OCI-LY7 (cell line): ENCODE measurements at regions not wholly inside any gene's neighbourhood (a gene's known extent, or its start where the extent isn't known, plus 50 kb on each side); places are given as distances from the start of the nearest gene placed in this dataset.

Experiments
- BruUV-seq: library from RNA; stranded (reverse); fragments of 400-500 nt; replicated peaks from 2 replicates; lab custom pipeline; 2021; lab: Mats Ljungman, UMichigan
- CTCF ChIA-PET: fragments of 300-600 bp; sonication (Branson Sonifier 250); formaldehyde crosslinking; loops from one replicate; lab custom pipeline; 2022; ENCODE audit warnings: antibody characterized with exemption; ENCODE audit not compliant: unreplicated experiment; lab: Charles Lee
- POLR2A ChIA-PET: fragments of 300-600 bp; sonication (Branson Sonifier 250); formaldehyde crosslinking; loops from one replicate; lab custom pipeline; 2022; ENCODE audit warnings: antibody characterized with exemption; lab: Charles Lee
- DNase-seq: peaks from one replicate; pipeline ENCODE4 v3.0.0-alpha.2; 2015; ENCODE audit warnings: low spot score
- H2AFZ ChIP-seq: fragments of 200-600 bp; sonication (generic), shearing (Covaris generic); 2 replicates; pipeline ENCODE4 v1.6.1; 2014; ENCODE audit warnings: mild to moderate bottlenecking, antibody characterized with exemption, low read length, moderate library complexity
- H3K27ac ChIP-seq: fragments of 200-600 bp; sonication (generic); 2 replicates; pipeline ENCODE4 v1.5.1; 2014; ENCODE audit warnings: mixed run types, low read depth, mild to moderate bottlenecking, moderate library complexity, low read length, inconsistent platforms; ENCODE audit not compliant: poor library complexity, severe bottlenecking
- H3K36me3 ChIP-seq: fragments of 200-600 bp; sonication (generic); 2 replicates; pipeline ENCODE4 v1.6.1; 2014; ENCODE audit warnings: mild to moderate bottlenecking, antibody characterized with exemption, low read length, moderate library complexity, mixed read lengths; ENCODE audit not compliant: insufficient read depth
- H3K4me1 ChIP-seq: fragments of 200-600 bp; sonication (generic); 2 replicates; pipeline ENCODE4 v1.5.1; 2014; ENCODE audit warnings: mild to moderate bottlenecking, low read length; ENCODE audit not compliant: insufficient read depth, poor library complexity, severe bottlenecking
- H3K4me2 ChIP-seq: fragments of 200-600 bp; sonication (generic); 2 replicates; pipeline ENCODE4 v1.6.1; 2014; ENCODE audit warnings: mild to moderate bottlenecking, low read length
- H3K4me3 ChIP-seq: fragments of 200-600 bp; sonication (generic); 2 replicates; pipeline ENCODE4 v1.5.1; 2014; ENCODE audit warnings: mild to moderate bottlenecking, low read depth, low read length; ENCODE audit not compliant: poor library complexity, severe bottlenecking
- H3K79me2 ChIP-seq: fragments of 200-600 bp; sonication (generic); 2 replicates; pipeline ENCODE4 v1.6.1; 2016; ENCODE audit warnings: low read depth, mild to moderate bottlenecking, low read length, moderate library complexity, mixed read lengths; ENCODE audit not compliant: insufficient read depth
- H3K9me2 ChIP-seq: fragments of 200-600 bp; sonication (generic); 2 replicates; pipeline ENCODE4 v1.6.1; 2016; ENCODE audit warnings: mild to moderate bottlenecking, low read length, mixed read lengths; ENCODE audit not compliant: insufficient read depth
- H3K9me3 ChIP-seq: fragments of 200-600 bp; sonication (generic); 2 replicates; pipeline ENCODE4 v1.6.1; 2014; ENCODE audit warnings: mild to moderate bottlenecking, mixed run types, low read length, mixed read lengths
- H4K20me1 ChIP-seq: fragments of 200-600 bp; sonication (generic); 2 replicates; pipeline ENCODE4 v1.6.1; 2014; ENCODE audit warnings: mild to moderate bottlenecking, antibody characterized with exemption, low read length, moderate library complexity, mixed read lengths; ENCODE audit not compliant: insufficient read depth
- CTCF ChIP-seq: fragments of 200-600 bp; sonication (generic); conservative IDR thresholded peaks from 2 replicates; pipeline ENCODE4 v1.5.1; 2014; ENCODE audit warnings: mild to moderate bottlenecking, antibody characterized with exemption, low read length, moderate library complexity, mixed read lengths
- EZH2phosphoT487 ChIP-seq: fragments of 200-600 bp; sonication (generic); IDR thresholded peaks from 2 replicates; pipeline ENCODE4 v1.6.1; 2018; ENCODE audit warnings: low read depth, borderline replicate concordance, mild to moderate bottlenecking, mixed run types, antibody characterized with exemption, low read length, moderate library complexity, mixed read lengths
- intact Hi-C: fragments of 100-400 bp; cut with micrococcal nuclease; formaldehyde crosslinking; loops from one replicate; pipeline ENCODE4 v1.10.0; 2022; ENCODE audit not compliant: unreplicated experiment

- Histone ChIP-seq H3K4me2 (no peak overlapping the region), H3K9me2 (no peaks in the 10 kb centered on the region), H2AFZ (no peak overlapping the region), H3K79me2 (no peaks in the 10 kb centered on the region), H3K9me3 (no peaks in the 10 kb centered on the region), H3K4me3 (no peak overlapping the region), H3K27ac (no peak overlapping the region), H4K20me1 (no peaks in the 10 kb centered on the region), H3K4me1 (no peaks in the 10 kb centered on the region), H3K36me3 (no peaks in the 10 kb centered on the region)
- no TSS peak for BruUV-seq
- POLR2A ChIA-PET = no interaction called here
- DNase-seq = no peak
- CTCF ChIA-PET = no interaction called here
- intact Hi-C loops = no loop called here
- TF ChIP-seq EZH2phosphoT487 (no peak), CTCF (no peak)
These were observed 456.6 kb upstream of the UBE2E3 start for GRCh38 chr2:180523621-180524340.

- H3K36me3 ChIP-seq = no peaks in the 10 kb centered on the region
- H3K9me3 ChIP-seq = no peaks in the 10 kb centered on the region
- no peaks in the 10 kb centered on the region for H3K79me2 ChIP-seq
- no peak overlapping the region for H3K4me3 ChIP-seq
- CTCF ChIA-PET = no interaction called here
- H3K4me1 ChIP-seq = no peaks in the 10 kb centered on the region
- H3K27ac ChIP-seq = no peak overlapping the region
- no peaks in the 10 kb centered on the region for H3K9me2 ChIP-seq
- intact Hi-C loops = no loop called here
- POLR2A ChIA-PET = interaction anchor here (0.6 kb wide), 1 partner anchor 18 kb away, joined by 4 read pairs; no protein-coding TSS in a partner anchor
- no peak for DNase-seq
- no peak overlapping the region for H2AFZ ChIP-seq
- TF ChIP-seq CTCF = no peak
- TF ChIP-seq EZH2phosphoT487 = no peak
- H4K20me1 ChIP-seq = no peaks in the 10 kb centered on the region
- BruUV-seq = no TSS peak
- H3K4me2 ChIP-seq = no peak overlapping the region
These were observed 459.4 kb upstream of the UBE2E3 start for GRCh38 chr2:180520921-180521581.

- no peak overlapping the region for H3K4me2 ChIP-seq
- no peaks in the 10 kb centered on the region for H4K20me1 ChIP-seq
- H3K79me2 ChIP-seq = no peaks in the 10 kb centered on the region
- ChIA-PET CTCF (no interaction called here), POLR2A (no interaction called here)
- H3K36me3 ChIP-seq = no peaks in the 10 kb centered on the region
- H2AFZ ChIP-seq = no peak overlapping the region
- DNase-seq = no peak
- no TSS peak for BruUV-seq
- H3K9me2 ChIP-seq = no peaks in the 10 kb centered on the region
- H3K4me1 ChIP-seq = no peaks in the 10 kb centered on the region
- intact Hi-C loops = no loop called here
- TF ChIP-seq CTCF = no peak
- no peak for TF ChIP-seq EZH2phosphoT487
- no peak overlapping the region for H3K27ac ChIP-seq
- no peaks in the 10 kb centered on the region for H3K9me3 ChIP-seq
- no peak overlapping the region for H3K4me3 ChIP-seq
These were observed 460.2 kb upstream of the UBE2E3 start for GRCh38 chr2:180520206-180520605.
